DMS53 (cell line): ENCODE measurements at regions not wholly inside any gene's neighbourhood (a gene's known extent, or its start where the extent isn't known, plus 50 kb on each side); places are given as distances from the start of the nearest gene placed in this dataset.

Source experiments
- DNase-seq: peaks from one replicate; lab custom pipeline; 2025; lab: John Stamatoyannopoulos, UW

- peak; percentile 22 for DNase-seq
These were observed 191.3 kb downstream of the SMIM20 start for GRCh38 chr4:26105337-26105736.

DNA sequence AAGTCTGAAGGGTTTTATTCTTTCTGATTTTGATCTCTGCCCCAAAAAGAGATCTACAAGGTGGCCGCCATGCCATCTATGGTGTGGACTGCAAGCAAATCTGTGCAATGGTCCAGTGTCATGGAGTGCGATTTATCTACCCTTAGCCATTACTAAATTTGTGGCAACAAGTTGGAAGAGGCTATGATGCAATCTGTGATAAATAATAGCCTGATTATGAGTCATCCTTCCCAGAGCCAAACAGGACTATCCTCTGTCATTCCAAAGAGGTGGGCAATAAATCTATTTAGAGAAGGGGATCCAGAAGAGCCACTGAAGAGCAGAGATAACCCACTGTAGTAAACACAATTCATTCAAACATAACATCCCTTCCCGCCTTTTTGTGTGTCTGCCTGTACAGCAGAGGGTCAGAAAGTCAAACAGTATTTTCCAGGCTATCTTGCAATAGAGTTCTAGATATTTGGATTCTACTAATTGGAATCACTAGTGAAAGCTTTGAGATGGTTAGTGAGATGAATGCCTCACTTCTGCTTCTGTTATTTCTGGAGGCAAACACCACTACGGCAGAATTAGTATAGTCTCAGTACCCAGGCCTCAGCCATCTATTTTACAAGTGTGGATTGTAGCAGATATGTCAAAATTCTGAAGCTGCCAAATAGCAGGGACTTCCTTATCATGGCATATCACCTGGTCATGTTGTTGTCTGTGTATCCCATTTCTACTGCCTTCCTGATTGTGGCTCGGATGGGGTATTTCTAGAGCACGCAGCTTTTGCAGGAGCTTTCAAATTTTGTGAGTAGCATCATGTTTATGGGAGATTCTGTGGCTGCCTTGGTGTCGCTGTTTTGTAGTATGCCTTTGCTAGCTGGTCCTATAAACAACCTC lies 192.0 kb downstream of the SMIM20 start:
- peak; percentile 41 for DNase-seq

DNA sequence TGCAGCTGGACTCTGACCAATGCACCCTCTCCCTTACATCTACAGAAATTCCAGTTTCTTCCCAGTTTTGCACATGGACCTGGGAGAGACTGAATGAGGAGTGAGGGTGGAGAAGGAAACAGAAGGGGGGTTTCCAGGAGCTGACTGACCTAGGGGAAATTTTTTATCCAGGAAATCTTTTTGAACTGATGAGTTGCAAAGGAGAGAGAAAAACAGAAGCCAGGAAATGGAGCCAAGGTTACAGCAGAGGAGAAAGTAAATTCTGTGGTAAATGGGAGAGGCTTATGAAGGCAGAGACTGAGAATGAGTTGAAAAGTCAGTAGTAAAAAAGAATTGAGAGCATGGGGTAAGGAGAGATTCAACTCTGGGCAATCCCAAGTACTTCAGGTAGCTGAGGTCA lies 192.8 kb downstream of the SMIM20 start:
- no peak for DNase-seq

DNA sequence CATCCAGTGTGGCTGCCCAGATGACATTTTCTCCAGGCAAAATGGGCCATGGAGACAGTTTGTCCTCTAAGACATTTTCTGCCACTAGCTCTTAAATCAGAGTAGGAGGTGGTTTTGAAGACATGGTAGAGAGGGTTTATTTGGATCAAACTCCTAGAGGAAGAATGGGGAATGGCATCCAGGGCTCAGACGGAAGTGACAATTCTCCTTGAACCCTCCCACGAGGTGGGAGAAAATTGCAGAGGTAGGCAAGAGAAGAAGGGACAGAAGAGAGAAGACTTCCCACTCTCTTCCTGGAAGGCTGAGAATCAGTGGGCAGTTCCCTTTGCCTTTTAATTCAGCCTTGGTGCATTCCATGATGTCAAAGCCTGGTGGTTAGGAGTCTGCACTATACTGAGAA lies 194.0 kb downstream of the SMIM20 start:
- no peak for DNase-seq

GRCh38 chr4:26110493-26110892 lies 196.5 kb downstream of the SMIM20 start:
- DNase-seq: peak; percentile 54

- peak; percentile 37 for DNase-seq
These were observed 199.4 kb downstream of the SMIM20 start for GRCh38 chr4:26113339-26113940.

GRCh38 chr4:26116057-26116456 lies 202.0 kb downstream of the SMIM20 start:
- DNase-seq: peak; percentile 59

- peak; percentile 28 for DNase-seq
These were observed 200.6 kb upstream of the RBPJ start for GRCh38 chr4:26120098-26120825.

- DNase-seq: no peak
These were observed 198.1 kb upstream of the RBPJ start for GRCh38 chr4:26122690-26123089.

DNA sequence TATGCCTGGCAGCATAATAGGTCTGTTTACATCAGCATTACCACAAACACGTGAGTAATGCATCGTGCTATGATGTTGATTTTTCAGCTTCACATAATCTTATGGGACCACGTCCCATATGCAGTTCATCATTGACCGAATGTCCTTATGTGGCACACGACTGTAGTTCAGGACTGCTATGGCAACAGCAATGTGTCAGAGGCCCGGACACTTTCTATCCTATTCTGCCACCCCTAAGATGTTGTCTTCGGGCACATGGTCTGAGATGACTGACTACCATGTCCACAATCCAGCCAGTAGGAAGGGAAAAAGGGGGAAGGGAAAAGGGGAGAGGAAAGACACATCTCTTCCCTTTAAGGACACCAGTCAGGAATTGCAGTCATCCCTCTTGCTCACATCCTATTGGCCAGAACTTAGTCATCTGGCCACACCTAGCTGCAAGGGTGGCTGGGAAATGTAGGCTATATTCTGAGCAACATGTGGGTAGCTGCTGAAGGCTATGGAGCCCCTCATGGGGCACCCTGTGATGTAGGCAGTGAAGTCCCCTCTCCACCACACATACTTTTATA lies 196.0 kb upstream of the RBPJ start:
- peak; percentile 16 for DNase-seq

- DNase-seq: no peak
These were observed 194.6 kb upstream of the RBPJ start for GRCh38 chr4:26126143-26126718.

GRCh38 chr4:26126994-26127393 lies 193.8 kb upstream of the RBPJ start:
- no peak for DNase-seq

- peak; percentile 14 for DNase-seq
These were observed 192.9 kb upstream of the RBPJ start for GRCh38 chr4:26127851-26128337.

DNA sequence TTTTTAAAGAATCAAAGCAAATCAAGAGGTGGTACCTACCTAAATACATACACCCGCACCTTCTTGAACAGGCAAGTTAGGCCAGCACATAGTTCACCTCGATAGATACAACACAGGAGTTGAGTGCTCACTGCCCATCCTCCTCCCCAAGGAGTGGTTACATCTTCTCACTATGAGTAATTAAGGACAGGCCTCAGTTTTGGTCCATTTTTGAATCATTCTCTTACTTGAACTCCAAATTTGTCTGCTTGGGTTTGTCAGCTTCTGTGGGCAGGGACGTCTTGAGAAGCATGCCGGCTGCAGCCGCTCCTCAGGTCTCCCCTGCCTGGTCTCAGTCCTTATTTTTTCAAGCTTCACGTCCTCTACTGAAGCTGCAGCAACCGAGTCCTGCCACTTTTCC lies 190.6 kb upstream of the RBPJ start:
- DNase-seq: no peak

DNA sequence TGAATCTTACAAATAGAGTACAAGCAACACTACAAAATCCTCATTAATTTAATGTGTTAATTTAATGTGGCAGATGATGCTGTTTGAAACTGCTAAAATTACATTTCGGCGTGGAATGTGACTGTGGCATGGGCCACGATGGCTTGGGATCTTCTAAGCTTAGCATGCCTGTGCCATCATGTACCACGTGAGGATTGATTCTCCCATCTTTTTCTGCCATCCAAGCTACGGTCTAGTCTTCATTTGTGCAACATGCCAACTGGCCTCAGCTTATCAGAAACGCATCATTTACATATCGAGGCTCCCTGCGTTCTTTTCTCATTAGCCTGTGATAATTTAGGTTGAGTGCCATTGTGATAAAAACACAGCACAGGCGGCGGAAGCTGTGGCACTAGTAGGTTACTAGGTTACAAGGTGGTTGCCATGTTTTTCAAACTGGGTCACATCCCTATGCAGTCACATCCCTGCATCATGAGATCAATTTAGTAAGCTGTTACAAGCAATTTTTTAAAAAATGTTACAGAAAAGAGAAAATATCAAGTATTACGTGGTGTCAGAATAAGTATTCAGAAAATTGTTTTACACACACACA lies 189.9 kb upstream of the RBPJ start:
- no peak for DNase-seq

- no peak for DNase-seq
These were observed 189.1 kb upstream of the RBPJ start for GRCh38 chr4:26131711-26132110.

GRCh38 chr4:26132858-26133257 lies 188.0 kb upstream of the RBPJ start:
- peak; percentile 81 for DNase-seq

GRCh38 chr4:26133840-26134239 lies 187.0 kb upstream of the RBPJ start:
- DNase-seq: no peak

DNA sequence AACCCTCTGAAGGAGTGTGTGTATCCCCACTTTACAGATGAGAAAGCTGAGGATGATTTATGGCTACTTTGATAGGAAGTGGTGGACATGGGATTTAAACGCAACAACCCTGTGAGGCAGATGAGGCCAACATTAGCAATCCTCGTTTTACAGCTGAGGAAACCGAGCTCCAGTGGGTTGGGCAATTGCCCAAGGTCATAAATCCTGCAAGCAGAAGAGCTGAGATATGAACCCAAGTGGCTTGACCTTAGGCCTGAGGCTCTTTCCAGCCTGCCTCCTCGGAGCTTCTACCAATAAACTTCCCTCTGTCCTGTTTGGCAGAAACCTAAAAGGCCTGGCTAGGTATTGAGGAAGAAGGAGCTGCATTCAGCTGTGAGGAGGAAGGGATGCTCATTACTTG lies 185.5 kb upstream of the RBPJ start:
- no peak for DNase-seq

GRCh38 chr4:26136615-26137014 lies 184.2 kb upstream of the RBPJ start:
- DNase-seq: no peak

DNA sequence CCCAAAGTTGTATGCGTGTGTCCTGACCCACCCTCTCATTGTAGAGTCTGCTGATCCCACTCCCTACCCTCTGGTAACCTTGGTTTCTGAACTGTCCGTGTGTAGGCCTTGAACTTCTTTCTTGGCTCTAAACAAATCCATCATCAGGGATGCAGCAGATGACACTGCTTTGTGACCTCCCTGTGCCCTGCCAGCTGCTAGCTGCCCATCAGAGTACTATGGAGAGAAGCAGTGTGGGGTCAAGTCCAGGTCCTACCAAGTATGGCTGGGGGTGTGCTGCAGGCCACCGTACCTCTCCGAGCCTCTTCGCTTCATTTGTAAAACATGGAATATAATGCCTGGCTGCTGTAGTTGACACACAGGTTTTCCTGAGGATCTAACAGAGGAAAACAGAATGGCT lies 183.5 kb upstream of the RBPJ start:
- no peak for DNase-seq
